ENCODE measurements at regions not wholly inside any gene's neighbourhood (a gene's known extent, or its start where the extent isn't known, plus 50 kb on each side); places are given as distances from the start of the nearest gene placed in this dataset.

- no peak for TF ChIP-seq CTCF (IDR thresholded peaks at IDR 0.05)
- no peak for TF ChIP-seq REST (IDR thresholded peaks at IDR 0.05; ENCODE audit: insufficient read depth in 1 of 2, low read depth in 2 of 2, low read length in 1 of 2)
- TF ChIP-seq SIN3A (IDR thresholded peaks at IDR 0.05; ENCODE audit: borderline replicate concordance, insufficient read depth, low read depth, low read length): no peak
- TF ChIP-seq POLR2AphosphoS5 (IDR thresholded peaks at IDR 0.05; ENCODE audit: low read depth, low read length): no peak
- no peak for TF ChIP-seq TCF7L2 (IDR thresholded peaks at IDR 0.05; ENCODE audit: low read depth, low read length)
Measured at GRCh38 chr3:187979564-187979963, 174.4 kb upstream of the LPP start.

All from Panc1 (cell line).